HG02973 (cell line): ENCODE measurements at regions not wholly inside any gene's neighbourhood (a gene's known extent, or its start where the extent isn't known, plus 50 kb on each side); places are given as distances from the start of the nearest gene placed in this dataset.

ENCODE experiments used
- ATAC-seq: cut with Tn5 transposase; IDR thresholded peaks from one replicate; pipeline ENCODE4 v1.9.1; 2021; ENCODE audit warnings: moderate library complexity; ENCODE audit not compliant: unreplicated experiment

GRCh38 chr6:23278180-23278532, 708.8 kb downstream of the HDGFL1 start:
- ATAC-seq, result no peak

GRCh38 chr6:23280437-23280836, 711.1 kb downstream of the HDGFL1 start:
- no peak for ATAC-seq

- ATAC-seq, result no peak
These were observed 713.1 kb downstream of the HDGFL1 start for GRCh38 chr6:23282252-23283021.

- no peak for ATAC-seq
These were observed 724.3 kb downstream of the HDGFL1 start for GRCh38 chr6:23293653-23294052.

- ATAC-seq, result no peak
These were observed 732.2 kb downstream of the HDGFL1 start for GRCh38 chr6:23301556-23301955.

GRCh38 chr6:23302514-23302913, 733.1 kb downstream of the HDGFL1 start:
- ATAC-seq, result no peak

GRCh38 chr6:23305325-23305943, 736.1 kb downstream of the HDGFL1 start:
- no peak for ATAC-seq

GRCh38 chr6:23306251-23306950, 737.0 kb downstream of the HDGFL1 start:
- no peak for ATAC-seq

GRCh38 chr6:23307516-23307915, 738.1 kb downstream of the HDGFL1 start:
- ATAC-seq, result no peak

- ATAC-seq, result no peak
These were observed 738.8 kb downstream of the HDGFL1 start for GRCh38 chr6:23308166-23308565.

GRCh38 chr6:23311211-23311610, 741.8 kb downstream of the HDGFL1 start:
- no peak for ATAC-seq

GRCh38 chr6:23316131-23316530, 746.8 kb downstream of the HDGFL1 start:
- ATAC-seq, result no peak

GRCh38 chr6:23316931-23317330, 747.6 kb downstream of the HDGFL1 start:
- ATAC-seq, result no peak

GRCh38 chr6:23319582-23319981, 750.2 kb downstream of the HDGFL1 start:
- no peak for ATAC-seq

- ATAC-seq, result no peak
These were observed 751.2 kb downstream of the HDGFL1 start for GRCh38 chr6:23320471-23321015.

GRCh38 chr6:23323897-23324296, 754.5 kb downstream of the HDGFL1 start:
- ATAC-seq, result no peak

GRCh38 chr6:23325065-23325464, 755.7 kb downstream of the HDGFL1 start:
- no peak for ATAC-seq

- no peak for ATAC-seq
These were observed 758.3 kb downstream of the HDGFL1 start for GRCh38 chr6:23327621-23328020.

- ATAC-seq, result no peak
These were observed 759.7 kb downstream of the HDGFL1 start for GRCh38 chr6:23329086-23329485.

GRCh38 chr6:23330632-23331031, 761.3 kb downstream of the HDGFL1 start:
- ATAC-seq, result no peak

- no peak for ATAC-seq
These were observed 765.0 kb downstream of the HDGFL1 start for GRCh38 chr6:23334360-23334759.

- ATAC-seq, result no peak
These were observed 766.5 kb downstream of the HDGFL1 start for GRCh38 chr6:23335894-23336293.
